ENCODE measurements at regions not wholly inside any gene's neighbourhood (a gene's known extent, or its start where the extent isn't known, plus 50 kb on each side); places are given as distances from the start of the nearest gene placed in this dataset.
A peak's percentile ranks its signal among the peaks of the same experiment; 100 is the strongest.
"Not testable (repeated sequence)": the region's sequence is repeated elsewhere in the genome, so short reads cannot be mapped to it uniquely, and the experiment has no call there.

DNA sequence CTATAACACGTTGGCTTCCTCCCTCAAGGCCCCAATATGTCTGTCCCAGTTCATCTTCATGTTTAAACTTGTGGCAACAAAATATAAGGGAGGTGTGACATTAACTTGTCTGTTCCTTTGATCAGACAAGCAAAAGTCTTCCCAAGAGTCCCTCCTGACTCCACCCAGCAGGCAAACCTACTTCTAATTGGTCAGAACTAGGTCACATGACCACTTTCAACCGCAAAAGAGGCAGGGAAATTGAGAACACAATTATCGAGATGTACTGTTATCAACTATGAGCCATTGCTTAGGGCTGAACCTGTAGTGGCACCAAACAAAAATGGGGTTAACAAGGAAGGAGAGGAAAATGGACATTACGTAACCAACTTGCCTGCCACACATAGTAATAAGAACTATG lies 246.8 kb upstream of the TET2 start:
- DNase-seq: no peak

- DNase-seq: no peak
Observed at GRCh38 chr4:104901438-104901837, 245.2 kb upstream of the TET2 start.

GRCh38 chr4:104901961-104902605 lies 244.6 kb upstream of the TET2 start:
- no peak for DNase-seq

- DNase-seq: no peak
Observed at GRCh38 chr4:104905065-104905464, 241.6 kb upstream of the TET2 start.

DNA sequence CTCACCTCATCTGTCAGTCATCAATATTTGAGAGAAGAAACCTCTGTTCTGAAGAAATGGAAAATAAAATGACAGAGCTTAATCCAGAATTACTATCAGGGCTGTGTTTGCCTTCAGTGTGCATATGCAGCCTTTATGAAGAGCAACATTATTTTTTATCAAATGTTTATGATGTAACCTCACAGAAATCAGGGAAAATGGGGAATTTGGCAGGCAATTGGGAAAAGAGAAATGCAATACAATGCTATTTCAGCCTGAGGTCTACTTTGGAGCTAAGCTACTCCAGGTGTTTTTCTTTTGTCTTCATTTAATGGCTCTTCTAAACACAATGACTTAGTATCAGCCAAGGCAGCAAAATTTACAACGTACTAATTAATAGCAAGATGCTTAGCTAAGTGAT lies 241.1 kb upstream of the TET2 start:
- DNase-seq: no peak

- DNase-seq: no peak
Observed at GRCh38 chr4:104906276-104906675, 240.4 kb upstream of the TET2 start.

- DNase-seq: peak; percentile 37
Observed at GRCh38 chr4:104907074-104907649, 239.5 kb upstream of the TET2 start.

GRCh38 chr4:104907991-104908390 lies 238.7 kb upstream of the TET2 start:
- no peak for DNase-seq

DNA sequence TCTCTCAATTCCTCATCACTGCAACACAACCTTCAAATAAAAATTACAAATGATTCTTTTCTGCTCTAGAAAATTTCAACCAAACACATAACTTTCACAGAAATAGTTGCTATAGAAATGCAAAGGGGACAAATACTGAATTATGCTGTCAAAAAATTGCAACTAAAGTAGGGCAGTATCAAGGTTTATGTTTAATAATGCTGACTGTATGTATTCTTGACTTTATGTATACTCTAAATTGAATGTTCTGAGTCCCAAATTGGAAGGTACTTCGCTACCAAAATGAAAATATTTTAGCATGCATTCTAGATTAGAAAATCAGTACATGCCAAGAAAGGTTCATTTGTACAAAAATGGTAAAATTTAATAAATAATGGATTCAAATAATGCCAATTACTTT lies 237.3 kb upstream of the TET2 start:
- DNase-seq: no peak

- no peak for DNase-seq
Observed at GRCh38 chr4:104912518-104912917, 234.2 kb upstream of the TET2 start.

GRCh38 chr4:104915373-104915772 lies 231.3 kb upstream of the TET2 start:
- DNase-seq: no peak

DNA sequence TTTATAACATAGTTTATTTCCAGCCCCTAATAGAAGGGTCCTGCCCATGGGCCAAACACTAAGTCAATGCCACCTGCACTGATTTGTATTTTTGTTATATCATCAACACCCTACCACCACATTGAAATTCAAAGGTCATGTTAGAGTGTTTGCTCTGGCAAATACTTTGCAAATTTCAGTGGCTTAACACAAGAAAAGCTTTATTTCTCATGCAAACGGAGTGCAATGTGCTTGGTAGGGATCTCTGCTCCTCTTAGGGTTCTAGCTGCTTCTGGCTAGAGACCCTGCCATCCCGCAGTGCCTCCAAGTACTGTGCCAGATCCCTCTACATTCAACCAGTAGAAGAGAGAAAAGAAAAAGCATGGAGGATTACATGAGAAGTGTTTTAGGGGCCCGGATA lies 230.8 kb upstream of the TET2 start:
- DNase-seq: no peak

- no peak for DNase-seq
Observed at GRCh38 chr4:104919406-104919805, 227.3 kb upstream of the TET2 start.

GRCh38 chr4:104930298-104930697 lies 216.4 kb upstream of the TET2 start:
- DNase-seq: no peak

DNA sequence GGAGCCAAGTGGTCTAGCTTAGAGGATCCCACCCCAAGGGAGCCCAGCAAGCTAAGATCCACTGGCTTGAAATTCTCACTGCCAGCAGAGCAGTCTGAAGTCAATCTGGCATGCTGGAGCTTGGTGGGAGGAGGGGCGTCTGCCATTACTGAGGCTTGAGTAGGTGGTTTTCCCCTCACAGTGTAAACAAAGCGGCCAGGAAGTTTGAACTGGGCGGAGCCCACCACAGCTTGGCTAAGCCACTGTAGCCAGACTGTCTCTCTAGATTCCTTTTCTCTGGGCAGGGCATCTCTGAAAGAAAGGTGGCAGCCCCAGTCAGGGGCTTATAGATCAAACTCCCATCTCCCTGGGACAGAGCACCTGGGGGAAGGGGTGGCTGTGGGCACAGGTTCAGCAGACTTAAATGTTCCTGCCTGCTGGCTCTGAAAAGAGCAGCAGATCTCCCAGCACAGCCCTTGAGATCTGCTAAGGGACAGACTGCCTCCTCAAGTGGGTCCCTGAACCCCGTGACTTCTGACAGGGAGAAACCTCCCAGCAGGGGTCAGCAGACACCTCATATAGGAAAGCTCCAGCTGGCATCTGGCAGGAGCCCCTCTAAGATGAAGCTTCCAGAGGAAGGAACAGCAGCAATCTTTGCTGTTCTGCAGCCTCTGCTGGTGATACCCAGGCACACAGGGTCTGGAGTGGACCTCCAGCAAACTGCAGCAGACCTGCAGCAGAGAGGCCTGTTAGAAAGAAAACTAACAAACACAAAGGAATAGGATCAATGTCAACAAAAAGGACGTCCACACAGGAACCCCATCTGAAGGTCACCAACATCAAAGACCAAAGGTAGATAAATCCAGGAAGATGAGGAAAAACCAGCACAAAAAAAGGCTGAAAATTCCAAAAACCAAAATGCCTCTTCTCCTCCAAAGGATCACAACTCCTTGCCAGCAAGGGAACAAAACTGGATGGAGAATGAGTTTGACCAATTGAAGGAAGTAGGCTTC lies 215.6 kb upstream of the TET2 start:
- DNase-seq: not testable (repeated sequence)

- DNase-seq: no peak
Observed at GRCh38 chr4:104938624-104939023, 208.1 kb upstream of the TET2 start.

DNA sequence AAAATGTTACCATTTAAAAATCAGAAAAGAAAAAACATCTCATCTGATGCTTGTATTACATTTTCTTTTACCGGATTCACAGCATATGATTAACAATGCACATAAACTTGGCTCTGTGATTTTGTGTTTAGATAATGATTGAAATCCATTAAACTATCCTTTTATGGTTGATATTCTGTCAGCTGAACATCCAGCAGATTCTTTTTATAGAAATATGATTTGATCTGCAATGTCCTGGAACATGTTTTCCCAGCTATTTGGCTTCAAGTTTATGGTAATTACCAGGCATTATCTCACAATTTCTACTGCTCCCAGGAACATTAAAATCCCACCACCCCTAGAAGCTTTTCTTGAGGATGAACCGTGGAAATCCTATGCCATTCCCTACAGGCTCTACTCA lies 205.7 kb upstream of the TET2 start:
- DNase-seq: no peak

- no peak for DNase-seq
Observed at GRCh38 chr4:104941661-104942062, 205.0 kb upstream of the TET2 start.

DNA sequence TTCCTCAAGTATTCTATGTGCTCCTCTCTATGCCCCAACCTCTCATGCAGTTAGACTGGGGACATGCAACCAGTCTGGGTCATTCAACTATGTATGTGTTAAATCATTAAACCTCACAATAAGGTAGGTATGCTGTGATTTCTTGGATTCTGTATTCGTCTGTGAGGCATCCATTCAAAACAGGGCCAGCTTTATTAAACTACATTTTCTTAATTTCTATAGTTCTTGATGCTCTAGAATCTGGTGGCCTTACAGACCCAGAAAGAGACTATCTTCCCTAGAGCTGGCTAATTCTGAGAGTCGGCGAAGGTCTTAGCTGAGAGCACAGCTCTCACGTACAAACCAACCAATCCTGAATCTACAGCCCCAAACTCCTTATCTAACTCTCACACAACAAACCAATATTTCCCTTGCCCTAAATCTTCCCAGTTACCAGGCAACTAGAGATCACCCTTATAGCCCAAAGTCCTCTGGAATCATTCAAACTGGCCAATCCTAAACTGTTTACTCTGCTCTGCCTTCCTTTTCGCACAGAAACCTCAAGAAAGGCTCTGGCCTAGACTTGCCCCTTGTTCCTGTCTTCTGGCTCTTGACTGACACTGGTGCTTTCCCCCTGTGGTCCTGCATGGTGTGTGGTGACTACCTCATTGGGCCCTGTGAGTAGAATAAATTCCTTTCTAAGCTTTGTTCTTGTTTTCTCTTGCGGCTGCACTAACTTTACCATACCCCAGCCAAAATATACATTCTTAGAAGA lies 203.5 kb upstream of the TET2 start:
- no peak for DNase-seq

DNA sequence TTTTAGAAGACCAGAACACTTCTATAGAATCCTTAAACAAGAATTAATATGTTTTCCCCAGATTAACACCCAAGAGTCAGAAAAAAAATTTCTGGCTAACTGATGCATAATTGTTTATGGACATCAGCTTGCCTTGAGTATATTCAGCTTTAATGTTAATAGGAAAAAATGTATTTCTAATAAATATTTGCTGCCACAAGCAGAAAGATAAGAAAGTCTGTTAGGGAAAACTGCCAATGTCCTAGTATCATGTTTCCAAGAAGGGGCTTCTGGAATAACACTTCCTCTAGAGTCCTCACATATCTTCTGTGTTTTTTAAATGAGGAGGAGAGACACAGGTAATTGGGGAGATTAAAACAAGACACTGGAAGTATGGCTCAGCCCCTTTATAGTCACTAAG lies 202.1 kb upstream of the TET2 start:
- DNase-seq: no peak

- no peak for DNase-seq
Observed at GRCh38 chr4:104964410-104965175, 182.1 kb upstream of the TET2 start.

GRCh38 chr4:104966349-104967033 lies 180.2 kb upstream of the TET2 start:
- no peak for DNase-seq
